GM10248 (cell line): ENCODE measurements at regions not wholly inside any gene's neighbourhood (a gene's known extent, or its start where the extent isn't known, plus 50 kb on each side); places are given as distances from the start of the nearest gene placed in this dataset.

Source experiments
- CTCF ChIA-PET: fragments of 300-600 bp; sonication (Branson Sonifier 250); formaldehyde crosslinking; extraction: SDS; loops from one replicate; lab custom pipeline; 2021; ENCODE audit warnings: antibody characterized with exemption; lab: Yijun Ruan, JAX
- POLR2A ChIA-PET: fragments of 350-650 bp; sonication (Branson Sonifier 250); formaldehyde crosslinking; extraction: SDS; loops from one replicate; lab custom pipeline; 2020; ENCODE audit warnings: antibody characterized with exemption; lab: Yijun Ruan, JAX
- DNase-seq: peaks from one replicate; pipeline ENCODE4 v3.0.0; 2012; ENCODE audit errors: extremely low spot score
- TF ChIP-seq, protein P1 (sequence below): IDR thresholded peaks from 2 replicates; pipeline ENCODE4 v1.5.1; 2012; ENCODE audit warnings: mild to moderate bottlenecking, low read depth; ENCODE audit errors: extremely low read depth, missing control alignments, control extremely low read depth

DNA sequence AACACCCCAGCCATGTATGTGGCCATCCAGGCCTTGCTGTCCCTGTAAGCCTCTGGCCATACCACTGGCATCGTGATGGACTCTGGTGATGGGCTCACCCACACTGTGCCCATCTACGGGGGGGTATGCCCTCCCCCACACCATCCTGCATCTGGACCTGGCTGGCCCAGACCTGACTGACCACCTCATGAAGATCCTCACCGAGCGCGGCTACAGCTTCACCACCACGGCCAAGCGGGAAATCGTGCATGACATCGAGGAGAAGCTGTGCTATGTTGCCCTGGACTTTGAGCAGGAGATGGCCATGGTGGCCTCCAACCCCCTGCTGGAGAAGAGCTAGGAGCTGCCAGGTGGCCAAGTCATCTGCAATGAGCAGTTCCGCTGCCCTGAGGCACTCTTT is 80.4 kb upstream of the ZCCHC2 start:
- CTCF ChIA-PET, result interaction anchor here (1.4 kb wide), 1 partner anchor 12 kb away, joined by 3 read pairs; no protein-coding TSS in a partner anchor
- TF ChIP-seq, protein P1, sequence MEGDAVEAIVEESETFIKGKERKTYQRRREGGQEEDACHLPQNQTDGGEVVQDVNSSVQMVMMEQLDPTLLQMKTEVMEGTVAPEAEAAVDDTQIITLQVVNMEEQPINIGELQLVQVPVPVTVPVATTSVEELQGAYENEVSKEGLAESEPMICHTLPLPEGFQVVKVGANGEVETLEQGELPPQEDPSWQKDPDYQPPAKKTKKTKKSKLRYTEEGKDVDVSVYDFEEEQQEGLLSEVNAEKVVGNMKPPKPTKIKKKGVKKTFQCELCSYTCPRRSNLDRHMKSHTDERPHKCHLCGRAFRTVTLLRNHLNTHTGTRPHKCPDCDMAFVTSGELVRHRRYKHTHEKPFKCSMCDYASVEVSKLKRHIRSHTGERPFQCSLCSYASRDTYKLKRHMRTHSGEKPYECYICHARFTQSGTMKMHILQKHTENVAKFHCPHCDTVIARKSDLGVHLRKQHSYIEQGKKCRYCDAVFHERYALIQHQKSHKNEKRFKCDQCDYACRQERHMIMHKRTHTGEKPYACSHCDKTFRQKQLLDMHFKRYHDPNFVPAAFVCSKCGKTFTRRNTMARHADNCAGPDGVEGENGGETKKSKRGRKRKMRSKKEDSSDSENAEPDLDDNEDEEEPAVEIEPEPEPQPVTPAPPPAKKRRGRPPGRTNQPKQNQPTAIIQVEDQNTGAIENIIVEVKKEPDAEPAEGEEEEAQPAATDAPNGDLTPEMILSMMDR, result no peak
- DNase-seq, result no peak
- POLR2A ChIA-PET, result no interaction called here

DNA sequence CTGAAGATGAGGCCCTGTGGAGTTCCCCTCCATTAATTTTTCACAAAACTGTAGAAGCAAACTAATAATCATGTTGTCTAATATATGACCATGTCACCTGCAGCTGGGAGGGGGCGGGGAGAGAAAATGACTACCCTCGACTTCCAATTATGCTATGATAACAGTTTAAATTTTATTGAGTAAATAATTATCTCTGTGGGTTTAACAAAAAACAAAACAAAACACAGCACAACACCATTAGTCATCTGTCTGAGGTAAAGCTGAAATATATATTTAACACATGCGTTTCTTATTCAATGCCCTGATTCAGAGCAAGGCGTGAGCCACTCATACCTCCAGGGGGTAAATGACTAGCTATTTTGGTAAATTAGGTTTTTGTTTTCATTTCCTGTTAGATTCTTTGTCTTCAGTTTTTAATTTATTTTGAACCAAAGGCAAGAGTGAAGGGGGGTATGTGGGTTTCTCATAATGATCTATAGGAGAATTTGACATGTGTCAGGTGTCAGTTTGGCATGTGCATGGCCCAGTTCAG is 77.4 kb upstream of the ZCCHC2 start:
- POLR2A ChIA-PET, result no interaction called here
- CTCF ChIA-PET, result interaction anchor here (1.2 to 1.5 kb wide), 2 partner anchors 10 to 20 kb away, joined by 5 to 6 read pairs; no protein-coding TSS in a partner anchor
- no peak for DNase-seq
- TF ChIP-seq, protein P1, result no peak

DNA sequence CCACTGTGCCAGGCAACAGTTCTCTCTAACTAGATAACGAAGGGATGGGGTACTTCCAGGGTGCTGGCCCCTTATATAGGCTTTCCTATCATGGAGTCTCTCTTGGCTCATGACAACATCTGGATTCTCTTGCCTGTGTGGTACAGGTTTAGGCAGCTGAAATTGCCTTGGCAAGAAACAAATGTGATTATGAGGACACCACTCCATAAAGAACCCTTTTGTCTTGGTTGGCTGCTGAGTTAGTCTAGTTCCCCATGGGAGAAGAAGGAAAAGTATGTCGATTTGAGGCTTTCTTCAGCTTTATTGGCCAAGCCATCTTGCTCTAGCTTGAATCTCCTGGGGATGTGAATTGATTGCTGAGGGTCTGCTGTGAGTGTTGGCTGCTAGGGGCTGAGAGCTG is 76.3 kb upstream of the ZCCHC2 start:
- no peak for DNase-seq
- ChIA-PET CTCF (interaction anchor here (1.5 kb wide), 1 partner anchor 9 kb away, joined by 5 read pairs; no protein-coding TSS in a partner anchor), POLR2A (no interaction called here)
- TF ChIP-seq, protein P1, result no peak

DNA sequence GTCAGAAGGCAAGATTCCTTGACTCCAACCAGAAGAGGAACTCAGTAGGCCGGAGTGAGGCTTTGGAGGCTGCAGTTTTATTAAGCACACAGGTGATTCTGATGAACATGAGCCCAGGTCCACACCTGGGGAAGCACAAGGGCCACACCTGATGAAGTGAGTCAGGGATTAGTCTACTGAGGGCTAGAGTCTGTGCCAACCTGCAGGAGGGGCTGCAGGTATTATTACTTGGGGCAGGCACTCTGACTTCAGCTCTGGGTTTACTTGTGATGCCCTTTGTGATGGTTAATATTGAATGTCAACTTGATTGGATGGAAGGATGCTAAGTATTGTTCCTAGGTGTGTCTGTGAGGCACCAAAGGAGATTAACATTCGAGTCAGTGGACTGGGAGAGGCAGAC is 75.2 kb upstream of the ZCCHC2 start:
- CTCF ChIA-PET, result no interaction called here
- POLR2A ChIA-PET, result no interaction called here
- TF ChIP-seq, protein P1, result no peak
- DNase-seq, result no peak

DNA sequence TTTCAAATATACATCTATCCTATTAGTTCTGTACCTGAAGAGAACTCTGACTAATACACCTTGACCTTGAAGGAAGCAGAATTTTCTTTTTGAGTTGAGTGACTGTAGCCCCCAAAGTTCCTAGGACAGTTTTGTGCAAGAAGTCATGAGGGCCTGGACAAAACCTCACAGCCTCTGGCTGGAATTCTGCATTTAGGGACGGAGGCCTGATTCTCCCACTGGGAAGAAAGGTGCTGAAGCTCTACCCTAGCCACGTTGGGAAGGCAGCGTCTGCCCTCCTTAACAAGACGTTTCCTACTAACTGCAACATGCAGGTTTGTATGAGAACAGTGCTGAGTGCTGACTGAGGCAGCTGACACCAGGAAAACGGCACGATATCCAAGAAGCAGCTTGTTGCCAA is 74.4 kb upstream of the ZCCHC2 start:
- ChIA-PET CTCF (no interaction called here), POLR2A (no interaction called here)
- no peak for DNase-seq
- TF ChIP-seq, protein P1, result no peak

DNA sequence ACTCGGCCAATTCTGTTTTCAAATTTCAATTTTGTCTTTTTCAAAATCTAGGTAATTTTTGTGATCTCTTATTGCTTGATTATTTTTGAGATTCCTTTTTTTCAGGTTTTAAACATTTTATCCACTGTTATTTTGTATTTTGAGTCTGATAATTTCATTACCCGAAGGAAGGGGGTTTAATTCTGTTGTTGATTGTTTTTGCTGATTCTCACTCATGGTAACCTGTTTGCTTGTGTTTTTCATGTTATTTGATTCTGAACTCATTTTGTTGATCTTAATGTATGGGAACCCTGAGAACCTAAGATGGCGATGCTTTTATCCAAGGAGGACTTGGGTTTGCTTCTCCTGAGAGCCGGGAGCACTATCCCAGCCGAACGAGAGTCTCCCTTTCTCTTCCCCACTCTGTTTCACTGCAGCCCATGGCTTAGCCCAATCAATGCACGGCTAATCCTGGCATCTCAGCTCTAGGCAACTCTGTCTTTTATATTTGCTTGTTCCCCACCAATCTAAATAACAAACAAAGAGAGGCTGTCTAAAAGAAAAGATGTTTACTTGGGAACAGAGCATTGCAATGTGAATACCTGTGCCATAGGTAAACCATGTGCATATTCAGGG is 73.2 kb upstream of the ZCCHC2 start:
- CTCF ChIA-PET, result interaction anchor here (1.1 kb wide), 1 partner anchor 9 kb away, joined by 3 read pairs; no protein-coding TSS in a partner anchor
- TF ChIP-seq, protein P1, result no peak
- POLR2A ChIA-PET, result no interaction called here
- no peak for DNase-seq
